Ovary (tissue), 3 donors: ENCODE measurements at regions not wholly inside any gene's neighbourhood (a gene's known extent, or its start where the extent isn't known, plus 50 kb on each side); places are given as distances from the start of the nearest gene placed in this dataset.

Experiments used
- EP300 ChIP-seq: sonication (generic); formaldehyde crosslinking; IDR thresholded peaks from one replicate; pipeline ENCODE4 v1.6.1; 2017; ENCODE audit warnings: antibody characterized with exemption
- POLR2A ChIP-seq: fragments of 450-650 bp; IDR thresholded peaks from one replicate; pipeline ENCODE4 v1.6.1; 2017; ENCODE audit warnings: antibody characterized with exemption, mild to moderate bottlenecking, moderate library complexity
- TF ChIP-seq, protein P1 (sequence below), 3 donors: fragments of 450-650 bp in 2 of 3; fragments of 200-600 bp in 1 of 3; IDR thresholded peaks; one replicate each; pipeline versions ENCODE4 v1.5.1 to v1.8.0; 2016 to 2022; ENCODE audit warnings: antibody characterized with exemption in 3 of 3, mild to moderate bottlenecking in 1 of 3
- donor health status: DM: no; HTN: no; CAD: no.

DNA sequence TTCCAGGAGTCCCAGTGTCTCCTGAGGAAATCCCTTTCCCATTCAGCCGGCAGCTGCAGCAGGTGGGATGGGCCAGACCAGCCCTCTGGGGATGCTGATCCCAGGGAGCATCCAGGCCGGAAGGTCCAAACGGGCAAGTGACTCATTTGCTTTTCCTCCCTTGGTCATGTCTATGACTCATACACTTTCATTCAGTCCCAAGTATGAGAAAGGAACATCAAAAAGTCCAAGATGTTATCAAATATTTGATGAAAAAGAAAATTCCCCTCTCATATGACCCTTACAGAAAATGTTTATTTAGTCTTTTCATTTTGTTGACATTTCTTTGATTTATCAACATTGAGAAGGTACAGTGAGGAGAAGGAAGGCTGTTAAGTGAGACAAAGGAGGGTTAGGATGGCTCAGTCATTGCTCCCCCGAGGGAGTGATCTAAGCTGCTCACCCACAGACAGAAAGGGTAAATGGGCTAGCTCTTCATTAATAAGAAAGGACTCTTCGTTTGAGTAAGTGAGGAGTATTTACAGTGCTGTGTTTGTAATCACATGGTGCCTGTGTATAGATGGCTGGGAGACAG is 117.6 kb upstream of the ANKRD55 start:
- TF ChIP-seq, protein P1, sequence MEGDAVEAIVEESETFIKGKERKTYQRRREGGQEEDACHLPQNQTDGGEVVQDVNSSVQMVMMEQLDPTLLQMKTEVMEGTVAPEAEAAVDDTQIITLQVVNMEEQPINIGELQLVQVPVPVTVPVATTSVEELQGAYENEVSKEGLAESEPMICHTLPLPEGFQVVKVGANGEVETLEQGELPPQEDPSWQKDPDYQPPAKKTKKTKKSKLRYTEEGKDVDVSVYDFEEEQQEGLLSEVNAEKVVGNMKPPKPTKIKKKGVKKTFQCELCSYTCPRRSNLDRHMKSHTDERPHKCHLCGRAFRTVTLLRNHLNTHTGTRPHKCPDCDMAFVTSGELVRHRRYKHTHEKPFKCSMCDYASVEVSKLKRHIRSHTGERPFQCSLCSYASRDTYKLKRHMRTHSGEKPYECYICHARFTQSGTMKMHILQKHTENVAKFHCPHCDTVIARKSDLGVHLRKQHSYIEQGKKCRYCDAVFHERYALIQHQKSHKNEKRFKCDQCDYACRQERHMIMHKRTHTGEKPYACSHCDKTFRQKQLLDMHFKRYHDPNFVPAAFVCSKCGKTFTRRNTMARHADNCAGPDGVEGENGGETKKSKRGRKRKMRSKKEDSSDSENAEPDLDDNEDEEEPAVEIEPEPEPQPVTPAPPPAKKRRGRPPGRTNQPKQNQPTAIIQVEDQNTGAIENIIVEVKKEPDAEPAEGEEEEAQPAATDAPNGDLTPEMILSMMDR (IDR thresholded peaks at IDR 0.05) = no peak
- TF ChIP-seq EP300 (no peak), POLR2A (no peak)
